HG03571 (cell line): ENCODE measurements at regions not wholly inside any gene's neighbourhood (a gene's known extent, or its start where the extent isn't known, plus 50 kb on each side); places are given as distances from the start of the nearest gene placed in this dataset.

Experiments
- ATAC-seq: cut with Tn5 transposase; IDR thresholded peaks from one replicate; pipeline ENCODE4 v1.9.1; 2021; ENCODE audit not compliant: unreplicated experiment

DNA sequence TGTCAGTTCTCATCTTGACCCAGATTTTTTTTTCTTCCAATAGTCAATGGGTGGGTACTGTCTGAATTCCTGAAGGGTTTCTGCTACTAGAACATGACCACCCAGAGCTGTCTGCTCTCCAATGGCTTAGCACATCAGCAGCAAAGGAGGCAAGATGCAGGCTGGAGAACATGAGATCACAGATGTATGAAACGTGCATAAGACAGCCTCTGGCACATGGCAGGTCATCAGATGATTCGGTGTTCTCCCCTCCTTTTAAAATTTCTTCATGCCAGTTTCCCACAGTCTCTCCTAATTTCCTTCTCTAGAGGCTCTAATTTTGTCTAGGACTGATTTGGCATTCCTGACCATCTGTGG lies 359.3 kb upstream of the TNP1 start:
- no peak for ATAC-seq

DNA sequence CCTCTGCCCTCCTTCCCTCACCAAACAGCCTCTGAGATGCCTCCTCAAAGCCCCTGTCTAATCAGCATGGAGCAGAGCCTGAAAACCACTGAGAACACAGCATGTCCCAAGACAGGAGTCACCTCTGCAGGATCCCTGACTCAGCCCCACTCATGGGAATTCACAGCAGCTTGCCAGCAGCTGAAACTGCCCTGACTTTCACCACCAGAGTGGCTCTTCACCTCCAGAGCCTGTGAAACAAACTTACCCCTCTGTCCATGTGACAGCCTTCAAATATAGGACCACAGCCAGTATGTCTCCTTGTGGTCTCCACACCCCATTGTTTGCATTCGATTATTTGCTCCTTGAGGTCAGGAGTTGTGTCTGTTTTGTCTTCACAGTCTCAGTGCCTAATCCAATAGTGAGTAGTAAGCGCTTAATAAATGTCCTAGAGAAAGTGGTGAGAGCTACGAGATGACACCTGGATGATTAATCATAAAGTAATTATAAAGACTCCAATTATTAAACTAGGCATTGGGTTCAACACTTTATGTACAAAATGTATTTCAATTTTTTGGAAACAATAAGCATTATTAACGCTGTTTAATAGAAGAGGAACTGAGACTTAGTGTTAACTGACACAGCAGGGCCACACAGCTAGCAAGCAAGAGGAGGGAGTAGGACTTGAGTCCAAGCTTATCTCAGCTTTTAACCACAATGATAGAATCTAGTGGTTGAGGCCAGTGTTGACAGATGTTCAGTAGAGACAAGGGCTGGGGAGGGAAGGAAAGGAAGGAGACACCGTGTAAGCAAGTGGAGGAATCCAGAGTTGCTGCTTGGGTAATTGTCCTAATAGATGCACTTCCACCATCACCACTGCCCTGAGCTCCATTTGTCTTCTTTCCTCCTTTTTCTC lies 358.7 kb upstream of the TNP1 start:
- peak; percentile 59 for ATAC-seq

DNA sequence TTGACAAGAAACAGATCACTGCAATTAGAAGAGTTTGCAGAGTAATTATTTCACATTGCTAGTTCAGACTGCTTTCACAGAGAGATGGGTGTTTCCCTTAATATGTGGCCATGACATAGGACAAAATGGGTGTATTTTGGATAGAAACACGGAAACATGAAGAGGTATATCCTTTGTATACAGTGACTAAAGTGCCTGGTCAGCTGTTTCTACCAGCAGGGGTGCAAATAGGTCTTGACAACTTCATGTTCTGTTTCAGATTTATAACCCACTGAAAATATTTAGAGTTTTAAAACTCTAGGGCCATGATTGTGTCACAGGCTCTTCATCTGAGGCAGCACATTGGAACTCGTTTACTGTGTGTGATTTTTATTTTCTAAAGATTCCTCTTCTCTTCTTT lies 357.1 kb upstream of the TNP1 start:
- ATAC-seq = no peak

DNA sequence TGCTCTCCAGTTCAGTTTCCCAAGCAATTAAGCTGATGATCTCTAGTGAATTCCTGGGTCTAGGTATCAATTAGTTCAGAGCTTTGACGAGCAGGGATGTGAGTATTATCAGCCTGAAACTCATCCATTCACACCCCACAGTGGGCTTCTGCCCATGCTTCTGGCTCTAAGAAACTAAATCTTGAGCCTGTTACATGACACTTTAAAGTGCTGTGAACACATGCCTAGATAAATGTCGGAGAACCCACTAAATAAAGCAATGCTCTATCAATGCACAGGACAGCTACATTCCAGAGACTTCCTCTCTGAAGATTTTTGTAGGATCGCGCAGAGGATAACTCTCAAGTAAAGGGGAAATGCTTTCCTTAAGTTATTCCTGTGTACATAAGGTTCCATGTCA lies 356.5 kb upstream of the TNP1 start:
- no peak for ATAC-seq

DNA sequence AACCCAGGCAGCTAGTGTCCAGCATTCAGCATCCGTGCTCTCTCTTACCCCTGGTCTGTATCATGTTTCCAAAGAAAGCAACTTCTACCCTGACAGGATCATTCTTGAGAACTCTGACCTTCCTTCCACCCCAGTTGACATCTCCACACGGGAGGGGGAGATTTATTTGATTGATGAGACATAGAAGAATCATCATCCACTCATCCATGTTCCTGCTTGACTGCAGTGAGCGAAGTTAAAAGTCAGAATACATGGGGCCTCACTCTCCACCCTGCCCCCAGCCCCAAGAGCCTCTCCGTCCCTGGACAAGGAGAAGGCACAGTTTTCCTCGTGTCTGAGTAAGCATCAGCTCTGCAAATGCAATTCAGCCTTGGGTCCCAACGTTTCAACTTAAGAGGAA lies 356.0 kb upstream of the TNP1 start:
- ATAC-seq = no peak

DNA sequence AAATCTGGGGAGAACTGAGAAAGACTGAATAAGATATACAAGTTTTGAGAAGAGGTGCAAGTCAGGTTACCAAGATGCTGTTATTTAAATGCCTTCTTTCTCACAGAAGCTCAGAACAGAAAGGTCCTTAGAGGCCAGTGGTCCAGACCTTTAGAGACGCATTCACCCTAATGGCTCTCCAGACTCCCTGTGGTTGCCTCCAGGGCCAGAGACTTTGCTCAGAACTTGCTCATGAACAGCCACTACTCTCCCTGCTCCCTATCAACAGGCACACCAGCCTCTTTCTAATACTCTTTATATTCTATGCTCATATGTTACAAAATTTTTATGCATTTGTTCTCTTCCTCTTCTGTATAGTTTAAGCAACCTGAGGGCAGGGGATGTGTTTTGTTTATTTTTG lies 349.0 kb upstream of the TNP1 start:
- ATAC-seq = no peak

DNA sequence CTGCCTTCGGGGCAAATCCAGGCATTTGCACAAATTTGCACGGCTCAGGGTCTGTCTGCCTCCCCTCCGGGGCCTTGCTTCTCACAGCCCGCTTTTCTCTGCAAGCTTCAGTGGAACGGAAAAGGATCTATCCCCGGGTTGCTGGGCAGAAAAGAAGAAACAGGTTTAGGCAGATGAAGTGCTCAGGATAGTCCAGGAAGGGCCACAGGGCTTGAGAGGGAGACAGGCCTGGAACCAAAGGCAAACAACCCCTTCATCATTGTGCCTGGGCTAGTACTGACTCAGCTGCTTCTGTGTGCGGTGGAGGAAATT lies 347.8 kb upstream of the TNP1 start:
- ATAC-seq = no peak

DNA sequence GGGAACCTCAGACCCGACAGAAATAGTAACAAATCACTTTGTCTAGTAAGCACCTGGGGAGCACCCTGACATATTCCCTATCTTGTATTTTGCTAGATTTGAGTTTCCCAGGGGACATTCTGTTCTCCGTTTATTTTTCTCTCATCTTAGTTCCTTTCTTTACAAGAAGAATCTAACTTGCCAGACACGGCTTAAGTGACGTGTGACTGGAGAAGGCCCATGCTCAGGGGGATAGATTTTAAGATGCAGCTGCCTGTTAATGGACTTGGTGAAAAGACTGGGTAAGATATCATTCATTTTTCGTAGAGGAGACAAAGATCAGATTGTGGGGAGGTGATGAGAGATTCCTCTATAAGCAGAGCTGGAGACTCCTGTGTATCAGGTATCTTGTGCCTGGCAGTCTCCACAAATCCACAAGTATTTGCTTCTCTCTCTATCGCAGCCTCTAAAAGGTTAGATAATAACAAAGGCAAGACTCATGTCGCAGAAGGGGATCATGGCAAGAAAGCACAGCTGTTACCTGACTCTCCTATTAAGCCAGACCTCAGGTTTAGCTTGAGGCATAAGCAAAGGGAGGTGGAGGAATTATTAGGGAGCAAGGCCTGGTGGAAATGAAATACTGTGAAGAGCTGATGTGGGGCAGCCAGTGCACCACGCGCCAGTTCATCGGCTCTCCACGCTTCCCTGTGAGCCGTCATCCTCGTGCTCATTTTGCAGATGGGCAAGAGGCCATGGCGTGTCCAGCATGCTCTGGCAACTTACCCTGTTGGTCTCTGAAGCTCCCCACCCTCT lies 347.2 kb upstream of the TNP1 start:
- ATAC-seq = no peak

DNA sequence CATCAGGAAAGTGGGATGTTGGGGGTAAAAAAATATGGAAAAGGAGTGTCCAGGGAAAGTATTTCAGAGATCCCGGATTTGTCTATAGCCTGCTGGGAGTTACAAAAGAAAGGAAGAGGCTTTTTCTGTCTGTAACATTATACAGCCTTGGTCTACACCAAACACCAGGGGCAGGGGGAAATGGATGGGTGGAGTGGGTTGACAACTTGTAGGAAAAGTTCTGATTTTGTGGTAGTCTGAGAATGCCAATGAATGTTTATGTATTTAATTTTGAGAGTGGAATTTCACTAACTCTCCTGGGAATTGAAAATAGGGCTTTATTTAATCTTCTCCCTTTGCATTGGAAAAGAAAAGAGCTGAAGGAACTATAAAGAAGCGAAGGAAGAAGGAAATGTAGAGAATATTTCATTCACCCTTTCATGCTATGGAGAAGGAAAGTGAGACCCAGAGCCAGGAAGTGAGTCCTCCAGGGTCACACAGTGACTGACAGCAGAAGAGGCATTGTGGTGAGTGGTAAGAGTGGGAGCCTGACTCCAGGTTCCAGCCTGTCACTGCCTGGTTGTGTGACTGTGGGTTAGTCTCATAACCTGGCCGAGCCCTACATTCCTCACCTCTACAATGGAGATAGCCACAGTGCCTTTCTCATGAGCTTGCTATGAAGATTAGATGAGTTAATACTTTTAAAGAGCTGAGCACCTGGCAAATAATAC lies 346.3 kb upstream of the TNP1 start:
- ATAC-seq = no peak

DNA sequence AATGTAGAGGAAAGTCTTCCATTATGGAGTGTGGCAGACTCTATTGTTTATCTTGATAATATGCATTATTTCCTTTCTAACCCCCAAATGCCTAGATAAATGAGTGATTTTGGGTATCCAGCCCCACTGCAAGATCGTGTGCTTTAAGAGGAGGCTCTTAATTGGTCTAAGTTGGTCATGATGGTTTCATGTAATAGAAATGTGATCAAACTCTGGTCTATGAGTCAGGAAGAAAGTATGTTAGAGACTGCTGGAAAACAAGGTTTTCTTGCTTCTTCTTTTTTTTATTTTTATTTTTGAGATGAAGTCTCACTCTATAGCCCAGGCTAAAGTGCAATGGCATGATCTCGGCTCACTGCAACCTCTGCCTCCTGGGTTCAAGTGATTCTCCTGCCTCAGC lies 344.5 kb upstream of the TNP1 start:
- no peak for ATAC-seq

DNA sequence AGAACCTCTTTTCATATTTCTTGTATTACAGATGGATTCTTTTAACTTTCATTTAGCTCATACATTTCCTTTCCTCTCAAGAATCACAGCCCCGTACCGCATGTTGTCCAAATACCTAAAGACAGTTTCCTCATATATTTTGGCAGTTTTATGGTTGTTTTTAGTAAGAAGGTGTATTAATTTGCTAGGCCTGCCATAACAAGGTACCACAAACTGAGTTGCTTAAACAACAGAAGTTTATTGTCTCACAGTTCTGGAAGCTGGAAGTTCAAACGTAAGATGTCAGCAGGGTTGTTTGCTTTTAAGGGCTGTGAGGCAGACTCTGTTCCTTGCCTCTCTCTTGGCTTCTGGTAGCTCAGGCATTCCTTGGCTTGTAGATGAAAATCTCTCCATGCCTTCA lies 343.2 kb upstream of the TNP1 start:
- no peak for ATAC-seq

DNA sequence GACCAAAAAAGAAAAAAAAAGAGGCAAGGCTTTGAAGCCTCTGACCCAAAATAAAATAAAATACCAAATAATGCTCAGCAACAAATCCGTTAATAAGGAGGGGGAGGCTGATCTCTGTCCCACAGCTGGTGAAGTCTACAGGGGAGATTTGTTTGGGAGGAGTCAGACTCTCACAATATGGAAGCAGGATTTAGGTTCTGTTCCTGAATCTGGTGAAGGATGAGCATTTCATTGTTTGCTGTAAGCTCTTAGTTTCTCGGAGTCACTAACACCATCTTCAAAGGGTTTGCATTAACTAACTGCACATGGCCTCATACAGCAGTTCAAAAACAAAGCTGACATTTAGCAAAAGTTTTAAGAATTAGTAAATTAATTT lies 339.4 kb upstream of the TNP1 start:
- ATAC-seq = no peak

DNA sequence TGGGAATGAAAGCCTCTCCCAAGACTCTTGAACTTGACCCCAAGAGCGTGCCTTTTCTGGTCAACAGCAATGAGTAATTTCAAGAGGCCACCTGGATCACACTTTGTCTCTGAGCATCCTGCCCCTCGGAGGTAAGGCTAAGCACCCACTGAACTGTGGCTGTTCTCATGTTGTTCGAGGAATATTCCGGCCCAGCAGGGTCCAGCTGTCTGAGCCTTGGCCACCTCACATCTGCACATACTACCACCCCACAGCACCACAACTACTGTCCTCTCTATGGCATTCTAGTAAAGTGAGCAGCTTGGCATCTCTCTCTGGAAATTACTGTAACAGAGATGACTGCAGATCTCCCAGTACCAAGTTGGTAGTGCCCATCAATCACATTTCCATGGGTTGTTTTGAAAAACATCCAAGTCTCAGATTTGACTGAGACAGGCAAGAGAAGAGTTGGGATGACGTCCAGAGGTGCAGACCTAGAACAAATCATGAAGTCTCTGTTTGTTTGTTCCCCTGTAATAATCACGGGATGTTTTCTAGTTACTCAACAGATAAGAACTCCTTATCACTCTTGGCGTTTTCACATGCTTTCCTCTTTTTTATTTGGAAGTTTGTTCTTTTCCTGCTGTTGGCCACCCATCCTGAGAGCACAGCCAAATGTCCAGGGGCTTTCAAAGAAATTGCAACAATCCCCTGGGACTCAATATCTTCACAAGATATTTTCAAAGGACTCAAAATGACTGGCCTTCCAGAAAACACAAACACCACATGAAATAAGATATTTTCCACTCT lies 336.0 kb upstream of the TNP1 start:
- ATAC-seq = no peak

DNA sequence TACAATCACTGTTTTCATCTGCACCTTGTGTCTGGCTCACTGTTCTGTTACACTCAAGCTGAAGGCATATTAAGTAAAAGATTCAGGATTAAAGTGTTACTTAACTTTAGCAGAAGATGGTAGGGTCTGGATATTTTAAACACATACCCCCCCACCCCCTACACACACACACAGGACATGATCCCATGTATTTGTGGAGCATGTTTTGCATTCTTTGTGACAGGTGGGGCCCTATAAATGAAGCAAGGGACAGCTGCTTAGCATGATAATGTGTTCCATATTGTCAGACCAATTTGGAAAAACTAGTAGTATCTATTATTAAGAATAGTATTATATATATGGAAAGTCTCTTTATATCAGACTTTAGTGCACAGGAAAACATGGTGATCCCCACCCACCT lies 335.2 kb upstream of the TNP1 start:
- no peak for ATAC-seq

DNA sequence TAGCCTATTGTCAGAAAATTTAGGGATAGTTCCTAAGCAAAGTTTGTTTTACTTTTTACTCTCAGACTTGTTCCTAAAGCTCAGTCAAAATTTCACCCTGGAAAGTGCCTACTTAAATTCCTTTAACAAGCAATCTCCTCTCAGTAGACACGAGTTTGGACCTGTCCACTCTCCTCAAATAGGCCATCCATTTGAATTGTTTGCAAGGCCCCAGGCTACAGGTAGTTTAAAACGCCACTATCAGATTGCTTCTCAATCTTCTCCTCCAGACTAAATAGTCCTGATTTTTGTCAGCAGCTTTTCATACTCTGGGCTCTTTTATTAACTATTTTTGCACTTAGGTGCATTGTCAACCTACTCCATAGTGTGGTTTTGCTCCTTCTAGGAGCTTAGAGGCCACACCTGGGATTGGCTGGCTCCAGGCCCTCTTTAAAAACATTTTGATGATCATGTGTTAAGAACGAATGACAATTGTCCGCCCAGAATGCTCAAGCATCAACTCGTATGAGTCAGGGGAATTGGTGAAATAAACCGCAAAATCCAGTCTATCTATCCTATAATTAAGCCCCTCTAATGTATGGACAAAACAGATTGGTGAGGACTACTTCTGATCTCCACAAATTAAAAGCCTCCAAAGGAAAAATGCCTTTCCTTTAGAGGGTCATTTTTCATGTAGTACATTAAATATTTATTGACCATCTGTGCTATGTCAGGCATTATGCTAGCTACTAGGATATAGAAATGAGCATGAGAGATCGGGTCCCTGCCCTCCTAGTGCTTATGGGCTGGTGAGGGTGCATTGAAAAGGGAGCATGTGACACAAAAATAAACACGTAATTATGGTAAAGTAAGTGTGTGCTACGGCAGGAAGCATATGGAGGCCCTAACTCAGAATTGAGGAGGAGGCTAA lies 333.8 kb upstream of the TNP1 start:
- ATAC-seq = no peak

DNA sequence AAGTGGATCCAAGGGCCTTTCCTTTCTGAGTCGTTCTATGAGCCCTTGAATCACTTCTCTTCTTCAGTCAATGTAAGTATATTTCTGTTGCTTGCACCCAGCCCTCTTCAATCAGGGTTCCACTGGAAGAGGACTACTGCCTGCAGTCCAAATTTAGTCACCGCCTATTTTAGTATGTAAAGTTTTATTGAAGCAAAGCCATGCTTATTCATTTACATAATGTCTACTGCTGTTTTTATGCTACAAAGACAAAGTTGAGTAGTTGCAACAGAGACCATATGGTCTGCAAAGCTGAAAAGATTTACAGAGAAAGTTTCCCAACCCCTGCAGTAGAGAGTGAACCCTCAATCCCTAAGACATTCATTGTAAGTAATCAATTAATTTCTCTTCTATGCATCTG lies 332.5 kb upstream of the TNP1 start:
- ATAC-seq = no peak

DNA sequence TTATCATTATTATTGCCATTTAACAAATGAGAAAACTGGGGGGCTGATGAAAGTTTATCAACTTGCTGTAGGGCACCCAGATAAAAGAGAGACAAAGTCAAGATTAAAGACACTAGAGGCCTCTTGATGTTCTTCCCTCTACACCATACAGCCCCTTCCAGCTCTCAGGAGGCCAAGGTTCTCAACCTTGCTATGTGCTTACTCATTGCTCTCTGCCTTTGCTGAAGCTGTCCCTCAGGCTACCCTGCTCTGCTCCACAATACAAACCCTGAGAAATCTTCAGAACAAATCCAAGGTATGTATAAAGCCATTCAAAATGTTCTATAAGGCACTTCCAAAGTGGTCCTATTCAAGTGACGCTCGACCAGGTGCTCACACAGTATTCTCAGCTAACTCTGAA lies 329.9 kb upstream of the TNP1 start:
- ATAC-seq = no peak

DNA sequence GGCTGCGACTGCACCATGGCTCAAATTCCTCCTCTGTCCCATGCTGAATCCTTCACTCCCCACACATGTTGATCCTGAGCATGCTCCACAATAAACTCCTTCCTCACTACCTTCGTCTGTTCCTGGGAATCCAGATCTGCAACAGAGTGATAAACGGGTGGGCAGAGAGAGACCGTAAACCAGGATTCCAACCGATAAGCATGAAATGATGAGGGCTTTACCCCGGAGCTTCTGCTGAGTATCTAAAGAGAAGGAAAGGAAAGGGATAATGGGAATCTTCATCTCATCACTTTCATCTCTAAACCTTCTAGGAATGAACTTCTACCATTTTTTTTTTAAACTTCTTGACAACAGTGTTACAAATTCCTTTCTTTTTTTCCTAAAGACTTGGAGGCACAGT lies 329.3 kb upstream of the TNP1 start:
- no peak for ATAC-seq

DNA sequence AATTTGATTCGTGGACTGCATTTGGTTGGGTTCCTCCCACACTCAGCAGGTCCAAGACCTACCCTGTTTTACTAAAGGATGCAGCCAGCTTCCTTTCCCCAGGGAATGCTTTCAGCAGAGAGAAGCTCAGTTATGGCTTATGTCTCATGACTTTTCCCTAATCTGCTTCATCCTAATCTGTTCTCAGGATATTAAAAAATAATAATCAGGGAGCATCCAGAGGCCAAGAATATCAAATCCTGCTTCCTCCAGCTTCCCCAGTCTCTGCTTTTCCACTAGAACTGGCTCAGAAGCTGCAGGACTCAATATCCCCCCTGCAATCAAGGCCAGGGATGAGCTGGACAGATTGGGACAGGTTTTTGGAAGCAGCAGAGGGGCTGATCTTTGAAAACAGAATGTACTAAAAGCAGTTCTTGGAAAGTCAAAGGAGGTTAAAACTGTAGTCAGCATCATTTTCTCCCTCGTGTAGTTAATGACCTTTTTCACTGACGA lies 326.9 kb upstream of the TNP1 start:
- no peak for ATAC-seq

DNA sequence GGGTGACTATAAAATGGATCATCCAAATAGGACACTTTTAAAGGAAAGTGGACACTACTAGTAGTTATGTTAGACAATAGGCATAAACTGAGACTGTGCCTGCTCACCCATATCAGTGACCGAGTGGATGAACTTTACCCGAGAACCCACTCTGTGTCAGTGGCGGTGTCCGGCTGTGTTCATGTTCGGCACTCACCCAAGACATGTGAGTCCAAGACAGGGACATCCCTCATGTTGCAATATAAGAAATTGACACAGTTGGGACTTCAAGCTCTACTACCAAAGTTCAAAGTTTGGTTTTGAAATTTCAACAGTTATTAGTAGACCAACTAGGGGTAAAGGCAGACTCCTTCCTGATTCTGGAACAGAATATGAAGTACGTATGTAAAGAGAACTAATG lies 326.3 kb upstream of the TNP1 start:
- ATAC-seq = no peak
